ENCODE measurements at regions not wholly inside any gene's neighbourhood (a gene's known extent, or its start where the extent isn't known, plus 50 kb on each side); places are given as distances from the start of the nearest gene placed in this dataset.

DNA sequence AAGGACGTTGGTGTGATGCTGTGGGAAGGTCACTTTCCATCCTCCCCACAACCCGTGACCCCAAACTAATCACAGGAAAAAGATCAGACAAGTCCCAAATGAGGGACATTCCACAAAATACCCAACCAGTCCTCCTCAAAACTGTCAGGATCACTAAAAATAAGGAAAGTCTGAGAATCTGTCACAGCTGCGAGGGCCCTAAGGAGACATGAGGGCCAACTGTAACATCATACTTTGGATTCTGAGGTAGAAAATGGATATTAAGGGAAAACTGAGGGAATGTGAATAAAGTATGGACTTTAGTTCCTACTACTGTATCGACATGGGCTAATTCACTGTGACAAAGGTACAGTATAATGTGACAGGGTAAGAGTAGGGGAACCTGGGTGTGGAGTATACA lies 85.1 kb upstream of the FAM20C start:
- H3K4me1 ChIP-seq (ENCODE audit: control insufficient read depth, insufficient read depth, low read length) = no peaks in the 10 kb centered on the region
- H3K9me3 ChIP-seq (ENCODE audit: control insufficient read depth, insufficient read depth, low read depth, low read length) = peaks cover 4% of the 10 kb centered on the region
- H3K36me3 ChIP-seq (ENCODE audit: control insufficient read depth, insufficient read depth, low read length) = no peaks in the 10 kb centered on the region
- no peak overlapping the region for H3K27ac ChIP-seq (ENCODE audit: low read depth, low read length)
- H3K4me3 ChIP-seq (ENCODE audit: low read depth, low read length) = no peak overlapping the region
- no peaks in the 10 kb centered on the region for H3K27me3 ChIP-seq (ENCODE audit: control insufficient read depth, insufficient read depth, low read length)
- no peak overlapping the region for H3K9ac ChIP-seq (ENCODE audit: low read length)

DNA sequence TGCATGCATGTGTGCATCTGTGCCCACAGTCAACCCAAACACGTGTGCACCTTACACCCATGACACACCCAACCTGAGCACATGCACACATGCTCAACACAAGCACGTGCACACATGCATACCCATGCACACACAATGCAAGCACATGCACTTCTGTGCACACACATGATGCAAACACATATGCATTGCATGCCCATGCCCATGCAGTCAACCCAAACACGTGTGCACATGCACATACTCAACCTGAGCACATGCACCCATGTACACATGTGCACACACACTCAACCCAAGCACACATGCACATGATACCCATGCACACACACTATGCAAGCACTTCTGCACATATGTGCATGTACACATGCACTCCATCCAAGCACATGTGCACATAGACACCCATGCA lies 84.5 kb upstream of the FAM20C start:
- no peak overlapping the region for H3K9ac ChIP-seq (ENCODE audit: low read length)
- H3K36me3 ChIP-seq (ENCODE audit: control insufficient read depth, insufficient read depth, low read length) = no peaks in the 10 kb centered on the region
- no peaks in the 10 kb centered on the region for H3K27me3 ChIP-seq (ENCODE audit: control insufficient read depth, insufficient read depth, low read length)
- no peak overlapping the region for H3K4me3 ChIP-seq (ENCODE audit: low read depth, low read length)
- H3K4me1 ChIP-seq (ENCODE audit: control insufficient read depth, insufficient read depth, low read length) = no peaks in the 10 kb centered on the region
- peaks cover 11% of the 10 kb centered on the region for H3K9me3 ChIP-seq (ENCODE audit: control insufficient read depth, insufficient read depth, low read depth, low read length)
- no peak overlapping the region for H3K27ac ChIP-seq (ENCODE audit: low read depth, low read length)

DNA sequence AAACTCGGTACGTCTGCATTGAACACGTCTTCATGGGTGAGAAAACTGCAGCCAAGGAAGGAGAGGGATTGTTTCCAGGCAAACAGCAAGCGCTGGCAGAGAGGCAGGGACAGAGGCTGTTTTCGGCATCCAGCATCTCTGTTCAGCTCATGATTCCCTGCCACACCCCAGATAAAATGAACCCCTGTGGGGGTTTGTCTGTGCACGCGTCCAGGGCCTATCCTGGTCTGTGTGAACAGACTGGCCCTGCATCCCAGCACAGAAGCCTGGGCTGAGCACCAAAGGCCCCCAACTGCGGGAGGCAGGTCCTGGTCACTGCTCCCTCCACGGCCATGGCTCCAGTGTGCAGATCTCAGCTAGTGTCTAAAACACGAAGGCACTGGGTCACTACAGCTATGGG lies 83.3 kb upstream of the FAM20C start:
- no peak overlapping the region for H3K27ac ChIP-seq (ENCODE audit: low read depth, low read length)
- peaks cover 23% of the 10 kb centered on the region for H3K9me3 ChIP-seq (ENCODE audit: control insufficient read depth, insufficient read depth, low read depth, low read length)
- H3K4me1 ChIP-seq (ENCODE audit: control insufficient read depth, insufficient read depth, low read length) = no peaks in the 10 kb centered on the region
- H3K4me3 ChIP-seq (ENCODE audit: low read depth, low read length) = no peak overlapping the region
- no peaks in the 10 kb centered on the region for H3K36me3 ChIP-seq (ENCODE audit: control insufficient read depth, insufficient read depth, low read length)
- no peak overlapping the region for H3K9ac ChIP-seq (ENCODE audit: low read length)
- H3K27me3 ChIP-seq (ENCODE audit: control insufficient read depth, insufficient read depth, low read length) = no peaks in the 10 kb centered on the region

DNA sequence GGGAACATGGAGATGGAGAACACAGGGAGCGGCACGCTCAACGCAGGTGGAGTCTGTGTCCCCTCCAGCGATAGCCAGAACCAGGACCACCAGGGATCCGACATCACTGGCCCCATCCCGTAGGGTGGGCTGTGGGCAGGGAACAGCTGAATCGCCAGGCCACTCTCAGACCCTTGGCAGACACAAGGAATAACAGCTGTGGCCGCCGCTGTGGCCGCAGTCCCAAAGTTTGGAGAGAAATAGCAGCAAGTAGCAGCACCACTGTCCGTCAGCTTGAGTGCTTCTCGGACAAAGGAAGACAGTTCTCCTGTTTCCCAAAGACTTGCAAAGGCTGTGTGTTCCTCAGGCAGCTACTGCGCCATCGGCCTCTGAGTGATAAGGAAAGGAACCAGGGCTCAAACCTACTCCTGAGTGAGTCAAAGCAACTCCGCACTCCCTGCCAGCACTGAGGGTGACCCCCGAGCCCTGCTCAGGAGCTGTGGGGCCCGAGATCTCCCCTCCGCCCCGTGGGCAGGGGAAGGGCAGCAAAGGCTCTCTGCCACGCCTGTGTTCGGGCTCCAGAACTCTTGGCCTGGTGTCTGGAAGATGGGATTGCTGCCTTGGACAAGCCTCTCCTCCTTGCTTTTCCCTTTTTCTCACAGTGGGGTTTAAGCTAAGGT lies 82.3 kb upstream of the FAM20C start:
- no peak overlapping the region for H3K27ac ChIP-seq (ENCODE audit: low read depth, low read length)
- H3K9me3 ChIP-seq (ENCODE audit: control insufficient read depth, insufficient read depth, low read depth, low read length) = peaks cover 30% of the 10 kb centered on the region
- no peaks in the 10 kb centered on the region for H3K27me3 ChIP-seq (ENCODE audit: control insufficient read depth, insufficient read depth, low read length)
- H3K4me3 ChIP-seq (ENCODE audit: low read depth, low read length) = no peak overlapping the region
- no peak overlapping the region for H3K9ac ChIP-seq (ENCODE audit: low read length)
- H3K36me3 ChIP-seq (ENCODE audit: control insufficient read depth, insufficient read depth, low read length) = no peaks in the 10 kb centered on the region
- no peaks in the 10 kb centered on the region for H3K4me1 ChIP-seq (ENCODE audit: control insufficient read depth, insufficient read depth, low read length)

DNA sequence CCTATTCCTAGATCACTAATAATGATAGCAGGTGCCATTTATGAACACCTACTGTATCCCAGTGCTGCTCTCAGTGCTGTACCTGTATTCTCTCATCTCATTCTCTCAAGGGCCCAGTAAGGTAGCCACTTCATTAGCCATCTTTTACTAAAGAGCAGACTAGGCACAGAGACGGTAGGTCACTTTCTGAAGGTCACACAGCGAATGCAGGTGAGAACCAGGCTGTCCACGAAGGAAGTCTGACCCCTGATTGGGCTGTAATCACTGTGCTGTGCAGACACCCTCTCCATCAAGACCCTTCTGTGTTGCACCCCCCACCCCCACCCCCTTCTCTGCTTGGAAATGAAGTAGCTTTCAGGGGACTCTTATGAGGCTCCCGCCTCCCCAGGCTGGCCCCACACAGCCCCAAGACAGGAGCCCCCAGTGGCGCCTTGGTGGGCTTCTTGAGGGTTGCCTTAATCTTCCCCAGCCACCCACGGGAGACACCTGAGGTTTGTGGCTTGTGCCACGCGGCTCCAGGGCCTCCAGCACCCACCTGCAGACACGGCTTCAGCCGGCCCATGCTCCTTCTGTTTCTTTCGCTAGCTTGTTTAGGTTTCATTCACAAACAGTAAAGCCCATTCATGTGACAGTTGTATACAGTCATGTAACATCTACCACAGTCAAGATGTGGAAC lies 81.7 kb upstream of the FAM20C start:
- Histone ChIP-seq H3K4me1 (ENCODE audit: control insufficient read depth, insufficient read depth, low read length) (no peaks in the 10 kb centered on the region), H3K27me3 (ENCODE audit: control insufficient read depth, insufficient read depth, low read length) (no peaks in the 10 kb centered on the region), H3K27ac (ENCODE audit: low read depth, low read length) (no peak overlapping the region), H3K4me3 (ENCODE audit: low read depth, low read length) (no peak overlapping the region), H3K9me3 (ENCODE audit: control insufficient read depth, insufficient read depth, low read depth, low read length) (peaks cover 33% of the 10 kb centered on the region), H3K36me3 (ENCODE audit: control insufficient read depth, insufficient read depth, low read length) (no peaks in the 10 kb centered on the region), H3K9ac (ENCODE audit: low read length) (no peak overlapping the region)

DNA sequence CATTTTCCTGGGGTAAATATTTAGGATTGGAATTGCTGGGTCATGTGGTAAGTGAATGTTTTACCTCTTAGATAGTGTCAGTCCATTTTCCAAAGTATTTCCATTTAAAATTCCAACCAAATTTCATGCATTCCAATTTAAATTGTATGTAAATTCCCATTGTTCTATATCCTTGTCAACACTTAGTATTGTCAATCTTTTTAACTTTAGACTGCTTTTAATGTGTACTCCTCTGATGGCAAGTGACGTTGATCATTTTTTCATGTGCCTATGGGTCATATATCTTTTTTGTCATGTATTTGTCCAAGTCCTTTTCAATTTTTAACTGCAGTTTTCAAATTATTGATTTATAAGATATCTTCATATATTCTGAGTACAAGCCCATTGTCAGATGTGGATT lies 80.8 kb upstream of the FAM20C start:
- H3K27me3 ChIP-seq (ENCODE audit: control insufficient read depth, insufficient read depth, low read length) = no peaks in the 10 kb centered on the region
- H3K9me3 ChIP-seq (ENCODE audit: control insufficient read depth, insufficient read depth, low read depth, low read length) = peaks cover 33% of the 10 kb centered on the region
- H3K36me3 ChIP-seq (ENCODE audit: control insufficient read depth, insufficient read depth, low read length) = no peaks in the 10 kb centered on the region
- H3K4me3 ChIP-seq (ENCODE audit: low read depth, low read length) = no peak overlapping the region
- H3K9ac ChIP-seq (ENCODE audit: low read length) = no peak overlapping the region
- no peaks in the 10 kb centered on the region for H3K4me1 ChIP-seq (ENCODE audit: control insufficient read depth, insufficient read depth, low read length)
- no peak overlapping the region for H3K27ac ChIP-seq (ENCODE audit: low read depth, low read length)

DNA sequence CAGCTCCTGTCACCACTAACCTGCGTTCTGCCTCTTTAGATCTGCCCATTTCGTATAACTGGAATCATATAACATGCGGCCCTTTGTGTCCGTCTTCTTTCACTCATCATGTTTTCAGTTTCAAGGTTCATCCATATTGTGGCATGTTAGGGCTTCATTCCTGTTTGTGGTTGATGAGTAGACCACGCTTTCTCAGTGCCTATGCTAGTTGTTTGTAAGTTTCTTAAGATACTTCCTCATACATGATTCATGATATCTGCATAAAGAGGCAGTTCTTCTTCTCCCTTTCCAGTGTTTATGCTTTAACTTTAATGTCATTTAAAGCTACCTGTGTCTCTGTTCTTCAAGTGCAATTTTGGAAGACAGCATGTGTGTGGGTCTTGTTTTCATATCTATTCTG lies 79.5 kb upstream of the FAM20C start:
- Histone ChIP-seq H3K36me3 (ENCODE audit: control insufficient read depth, insufficient read depth, low read length) (no peaks in the 10 kb centered on the region), H3K4me1 (ENCODE audit: control insufficient read depth, insufficient read depth, low read length) (no peaks in the 10 kb centered on the region), H3K4me3 (ENCODE audit: low read depth, low read length) (no peak overlapping the region), H3K9me3 (ENCODE audit: control insufficient read depth, insufficient read depth, low read depth, low read length) (peaks cover 33% of the 10 kb centered on the region), H3K27ac (ENCODE audit: low read depth, low read length) (no peak overlapping the region), H3K27me3 (ENCODE audit: control insufficient read depth, insufficient read depth, low read length) (no peaks in the 10 kb centered on the region), H3K9ac (ENCODE audit: low read length) (no peak overlapping the region)

DNA sequence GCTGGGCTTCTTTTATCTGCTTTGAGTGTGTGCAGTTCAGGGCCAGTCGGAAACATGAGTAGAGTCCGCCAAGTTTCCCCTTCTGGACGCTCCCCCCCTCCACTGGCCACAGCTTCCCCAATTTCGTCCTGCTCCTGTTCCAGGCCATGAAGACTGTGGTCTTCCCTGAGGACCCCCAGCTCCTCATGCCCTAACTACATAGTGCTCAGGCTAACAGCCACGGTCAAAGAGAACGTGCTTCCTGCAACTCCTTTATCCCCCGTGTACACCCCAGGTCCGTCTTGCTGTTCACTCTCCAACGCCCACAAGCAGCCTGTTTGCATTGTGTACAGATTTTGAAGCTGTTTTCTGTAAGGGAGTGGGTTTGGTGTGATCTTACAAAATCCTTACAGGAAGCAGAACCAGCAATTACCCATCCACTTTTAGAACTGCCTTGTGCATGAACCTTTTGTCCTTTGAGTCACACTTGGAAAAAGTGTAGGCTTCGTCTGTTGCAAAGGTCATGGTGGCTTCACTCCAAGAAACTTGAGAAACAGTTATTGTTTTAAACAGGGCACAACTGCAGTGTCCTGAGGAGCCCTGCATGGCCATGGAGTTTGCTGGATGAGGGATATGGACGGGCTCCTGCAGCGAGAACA lies 77.0 kb upstream of the FAM20C start:
- H3K27ac ChIP-seq (ENCODE audit: low read depth, low read length) = no peak overlapping the region
- no peak overlapping the region for H3K4me3 ChIP-seq (ENCODE audit: low read depth, low read length)
- H3K4me1 ChIP-seq (ENCODE audit: control insufficient read depth, insufficient read depth, low read length) = peaks cover 23% of the 10 kb centered on the region; the same call in 1 of the 2 replicates
- H3K27me3 ChIP-seq (ENCODE audit: control insufficient read depth, insufficient read depth, low read length) = no peaks in the 10 kb centered on the region
- no peaks in the 10 kb centered on the region for H3K36me3 ChIP-seq (ENCODE audit: control insufficient read depth, insufficient read depth, low read length)
- H3K9ac ChIP-seq (ENCODE audit: low read length) = no peak overlapping the region
- peaks cover 33% of the 10 kb centered on the region for H3K9me3 ChIP-seq (ENCODE audit: control insufficient read depth, insufficient read depth, low read depth, low read length)

DNA sequence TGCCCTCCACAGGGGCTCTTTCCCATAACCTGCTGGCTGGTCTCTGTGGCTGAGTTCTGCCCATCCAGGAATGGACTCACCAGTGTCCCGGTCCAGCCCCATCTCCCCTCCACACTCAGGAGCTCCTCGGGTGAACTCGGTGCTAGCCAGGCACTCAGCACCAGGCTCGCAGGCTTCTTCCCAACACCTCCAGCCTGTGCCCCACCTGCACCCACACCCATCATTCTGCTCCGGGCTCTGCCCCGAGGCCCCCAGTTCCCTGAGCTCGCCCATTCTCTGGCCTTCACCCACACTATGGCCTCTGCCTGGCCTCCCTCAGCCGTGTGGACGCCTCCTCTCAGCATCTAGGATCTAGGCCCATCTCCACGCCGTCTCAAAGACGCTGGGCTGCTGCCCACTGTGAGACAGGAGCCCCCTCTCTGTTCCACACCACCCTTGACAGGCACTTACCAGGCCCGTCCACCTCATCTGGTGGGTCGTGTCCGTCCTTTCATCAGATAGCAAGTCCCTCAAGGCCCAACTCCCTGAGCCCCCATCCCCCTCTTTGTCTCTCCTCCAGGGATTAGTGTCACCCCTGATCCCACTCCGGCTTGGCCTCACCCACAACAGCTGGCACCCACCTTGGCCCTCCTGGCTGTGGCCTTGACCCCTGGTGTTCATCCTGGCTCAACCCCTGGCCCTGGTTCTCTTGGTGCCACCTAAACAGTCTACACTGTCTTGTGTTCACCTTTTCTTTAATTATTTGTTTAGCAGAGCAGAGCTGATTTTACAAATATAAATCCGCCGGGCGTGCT lies 76.0 kb upstream of the FAM20C start:
- Histone ChIP-seq H3K9ac (ENCODE audit: low read length) (no peak overlapping the region), H3K4me3 (ENCODE audit: low read depth, low read length) (no peak overlapping the region), H3K27me3 (ENCODE audit: control insufficient read depth, insufficient read depth, low read length) (no peaks in the 10 kb centered on the region), H3K27ac (ENCODE audit: low read depth, low read length) (no peak overlapping the region), H3K36me3 (ENCODE audit: control insufficient read depth, insufficient read depth, low read length) (no peaks in the 10 kb centered on the region), H3K4me1 (ENCODE audit: control insufficient read depth, insufficient read depth, low read length) (peaks cover 33% of the 10 kb centered on the region; the same call in 1 of the 2 replicates), H3K9me3 (ENCODE audit: control insufficient read depth, insufficient read depth, low read depth, low read length) (peaks cover 33% of the 10 kb centered on the region)

DNA sequence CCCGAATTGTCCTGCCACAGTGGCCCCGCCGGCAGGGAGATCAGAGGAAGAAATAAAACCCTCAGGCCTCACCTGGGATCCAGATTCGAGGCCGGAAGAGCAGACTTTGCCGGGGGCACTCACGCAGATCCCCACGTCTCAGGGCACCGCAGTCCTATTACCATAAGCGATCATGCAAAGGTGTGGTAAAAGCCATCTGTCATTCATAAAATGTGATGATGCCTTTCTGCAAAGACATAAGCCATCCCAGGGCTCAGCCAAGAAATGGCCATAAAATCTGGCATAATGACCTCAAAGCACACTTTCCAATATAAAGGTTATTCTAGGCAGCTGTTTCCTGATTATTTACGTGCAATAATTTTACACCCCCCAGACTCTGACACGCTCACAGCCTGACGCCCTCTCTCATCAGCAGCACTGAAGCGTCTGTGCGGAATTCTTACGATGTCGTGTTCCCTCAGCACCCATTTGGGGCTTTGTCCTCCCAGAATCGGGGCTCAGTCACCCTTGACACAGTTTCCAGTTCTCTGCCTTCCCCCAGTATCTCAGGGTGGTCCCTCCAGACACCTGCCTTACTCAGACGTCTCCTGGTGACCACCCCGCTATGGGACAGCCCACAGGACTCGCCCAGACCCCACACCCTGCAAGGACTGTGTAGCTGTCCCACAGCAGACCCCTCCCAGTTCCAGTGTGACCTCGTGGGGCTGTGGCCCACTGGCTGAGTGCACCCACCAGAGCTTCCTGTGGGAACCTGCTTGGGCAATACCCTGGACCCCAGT lies 74.3 kb upstream of the FAM20C start:
- H3K9me3 ChIP-seq (ENCODE audit: control insufficient read depth, insufficient read depth, low read depth, low read length) = peaks cover 21% of the 10 kb centered on the region
- no peak overlapping the region for H3K9ac ChIP-seq (ENCODE audit: low read length)
- no peaks in the 10 kb centered on the region for H3K36me3 ChIP-seq (ENCODE audit: control insufficient read depth, insufficient read depth, low read length)
- H3K27me3 ChIP-seq (ENCODE audit: control insufficient read depth, insufficient read depth, low read length) = no peaks in the 10 kb centered on the region
- no peak overlapping the region for H3K27ac ChIP-seq (ENCODE audit: low read depth, low read length)
- no peak overlapping the region for H3K4me3 ChIP-seq (ENCODE audit: low read depth, low read length)
- peaks cover 39% of the 10 kb centered on the region for H3K4me1 ChIP-seq (ENCODE audit: control insufficient read depth, insufficient read depth, low read length)

Measured in HUES6 (cell line).